CD4-positive, alpha-beta T cell (primary cell): ENCODE measurements at regions not wholly inside any gene's neighbourhood (a gene's known extent, or its start where the extent isn't known, plus 50 kb on each side); places are given as distances from the start of the nearest gene placed in this dataset.

Source experiments
- ATAC-seq: fragments of 200-7000 bp; cut with Tn5 transposase; one replicate; pipeline ENCODE4 v1.10.0; 2022; ENCODE audit warnings: mild to moderate bottlenecking; ENCODE audit not compliant: poor library complexity
- CTCF ChIA-PET: fragments of 350-600 bp; sonication (Branson Sonifier 250); formaldehyde crosslinking; loops from one replicate; lab custom pipeline; 2021; ENCODE audit warnings: antibody characterized with exemption, inconsistent platforms; lab: Charles Lee
- POLR2A ChIA-PET: fragments of 350-600 bp; sonication (Branson Sonifier 250); formaldehyde crosslinking; loops from one replicate; lab custom pipeline; 2021; ENCODE audit warnings: antibody characterized with exemption, inconsistent platforms; lab: Charles Lee
- DNase-seq, 14 experiments: peaks; one replicate each; pipeline ENCODE4 v3.0.0-alpha.2; 2013 to 2020; ENCODE audit warnings: mixed read lengths in 2 of 14
- H3K27ac ChIP-seq, 2 donors: one replicate each; pipeline versions ENCODE4 v1.5.1 to v1.7.0; 2013; ENCODE audit warnings: low read length in 2 of 2, low read depth in 1 of 2, mild to moderate bottlenecking in 1 of 2
- H3K27me3 ChIP-seq, 2 experiments: 1 replicate in 1 of 2; 2 replicates in 1 of 2; pipeline versions ENCODE4 v1.6.1 to v1.7.0; 2013; ENCODE audit warnings: low read length in 2 of 2, control low read depth in 1 of 2, mild to moderate bottlenecking in 1 of 2, moderate library complexity in 1 of 2; ENCODE audit not compliant: insufficient read depth in 2 of 2, control insufficient read depth in 1 of 2
- H3K36me3 ChIP-seq: one replicate; pipeline ENCODE4 v1.6.1; 2013; ENCODE audit warnings: low read length, control low read depth; ENCODE audit not compliant: insufficient read depth
- H3K4me1 ChIP-seq: one replicate; pipeline ENCODE4 v1.6.1; 2013; ENCODE audit warnings: low read length, control low read depth; ENCODE audit not compliant: insufficient read depth
- H3K4me3 ChIP-seq: one replicate; pipeline ENCODE4 v1.5.1; 2013; ENCODE audit warnings: mild to moderate bottlenecking, low read length, moderate library complexity
- H3K9me3 ChIP-seq, 2 experiments: 1 replicate in 1 of 2; 2 replicates in 1 of 2; pipeline versions ENCODE4 v1.6.1 to v1.7.0; 2013; ENCODE audit warnings: low read length in 2 of 2, mild to moderate bottlenecking in 2 of 2, control low read depth in 1 of 2, moderate library complexity in 1 of 2; ENCODE audit not compliant: control insufficient read depth in 1 of 2, insufficient read depth in 1 of 2
- H3K27ac Mint-ChIP-seq: one replicate; pipeline ENCODE4 v1.8.0; 2020; ENCODE audit warnings: mixed read lengths
- H3K27me3 Mint-ChIP-seq: one replicate; pipeline ENCODE4 v1.8.0; 2021; ENCODE audit warnings: mixed read lengths
- H3K36me3 Mint-ChIP-seq: one replicate; pipeline ENCODE4 v1.8.0; 2021; ENCODE audit warnings: low read depth, mixed read lengths
- H3K4me1 Mint-ChIP-seq: one replicate; pipeline ENCODE4 v1.8.0; 2021; ENCODE audit warnings: low read depth, mixed read lengths
- H3K4me3 Mint-ChIP-seq: one replicate; pipeline ENCODE4 v1.8.0; 2020; ENCODE audit warnings: mild to moderate bottlenecking, mixed read lengths
- H3K9me3 Mint-ChIP-seq: one replicate; pipeline ENCODE4 v1.8.0; 2020; ENCODE audit warnings: mixed read lengths
- CTCF ChIP-seq: fragments of 200-600 bp; IDR thresholded peaks from one replicate; pipeline ENCODE4 v1.8.0; 2022; ENCODE audit warnings: antibody characterized with exemption, mild to moderate bottlenecking
- intact Hi-C, 2 experiments: fragments of 100-400 bp; cut with DNase I in 1 of 2; cut with micrococcal nuclease in 1 of 2; formaldehyde crosslinking; loops; one replicate each; pipeline versions ENCODE4 v1.15.1 to v1.9.0; 2023 to 2025; cut with DNase I, micrococcal nuclease

GRCh38 chr2:45272549-45273265 lies 263.5 kb upstream of the SIX2 start:
- no peaks in the 10 kb centered on the region for H3K9me3 Mint-ChIP-seq
- no peak for TF ChIP-seq CTCF
- ATAC-seq, result no peak
- ChIA-PET CTCF (no interaction called here), POLR2A (no interaction called here)
- H3K4me3 Mint-ChIP-seq, result no peak overlapping the region
- Histone ChIP-seq H3K4me1 (no peaks in the 10 kb centered on the region), H3K27ac (no peak overlapping the region), H3K9me3 (no peaks in the 10 kb centered on the region), H3K27me3 (peaks cover 0 to 4% of the 10 kb centered on the region in 2 experiments), H3K36me3 (no peaks in the 10 kb centered on the region), H3K4me3 (no peak overlapping the region)
- H3K27me3 Mint-ChIP-seq, result peaks cover 31% of the 10 kb centered on the region
- no peaks in the 10 kb centered on the region for H3K4me1 Mint-ChIP-seq
- intact Hi-C loops, result no loop called here
- no peaks in the 10 kb centered on the region for H3K36me3 Mint-ChIP-seq
- no peak overlapping the region for H3K27ac Mint-ChIP-seq
- DNase-seq, result no peak

- no peak for TF ChIP-seq CTCF
- Mint-ChIP-seq H3K27me3 (peaks cover 39% of the 10 kb centered on the region), H3K27ac (no peak overlapping the region), H3K36me3 (no peaks in the 10 kb centered on the region), H3K4me3 (no peak overlapping the region), H3K9me3 (no peaks in the 10 kb centered on the region), H3K4me1 (no peaks in the 10 kb centered on the region)
- Histone ChIP-seq H3K27me3 (peaks cover 4 to 5% of the 10 kb centered on the region in 2 experiments), H3K36me3 (no peaks in the 10 kb centered on the region), H3K4me1 (no peaks in the 10 kb centered on the region), H3K4me3 (no peak overlapping the region), H3K9me3 (no peaks in the 10 kb centered on the region), H3K27ac (no peak overlapping the region)
- POLR2A ChIA-PET, result no interaction called here
- ATAC-seq, result no peak
- intact Hi-C loops, result no loop called here
- DNase-seq, result no peak
- CTCF ChIA-PET, result no interaction called here
Measured at GRCh38 chr2:45269149-45269793, 260.0 kb upstream of the SIX2 start.

- CTCF ChIA-PET, result no interaction called here
Measured at GRCh38 chr2:45268631-45269030, 259.4 kb upstream of the SIX2 start.

More at GRCh38 chr2:45268631-45269030, 259.4 kb upstream of the SIX2 start:
- H3K4me3 ChIP-seq, result no peak overlapping the region
- intact Hi-C loops, result no loop called here
- H3K9me3 Mint-ChIP-seq, result no peaks in the 10 kb centered on the region
- H3K27ac ChIP-seq, result no peak overlapping the region
- POLR2A ChIA-PET, result no interaction called here
- peaks cover 45% of the 10 kb centered on the region for H3K27me3 Mint-ChIP-seq
- H3K27ac Mint-ChIP-seq, result no peak overlapping the region
- DNase-seq (no peak), ATAC-seq (no peak)
- H3K36me3 ChIP-seq, result no peaks in the 10 kb centered on the region
- no peaks in the 10 kb centered on the region for H3K9me3 ChIP-seq
- H3K4me3 Mint-ChIP-seq, result no peak overlapping the region
- TF ChIP-seq CTCF, result no peak
- H3K27me3 ChIP-seq, result peaks cover 4 to 6% of the 10 kb centered on the region in 2 experiments
- no peaks in the 10 kb centered on the region for H3K4me1 ChIP-seq
- no peaks in the 10 kb centered on the region for H3K36me3 Mint-ChIP-seq
- no peaks in the 10 kb centered on the region for H3K4me1 Mint-ChIP-seq
